HepG2 (cell line): ENCODE measurements at regions not wholly inside any gene's neighbourhood (a gene's known extent, or its start where the extent isn't known, plus 50 kb on each side); places are given as distances from the start of the nearest gene placed in this dataset.

Source experiments
- ATAC-seq: fragments of 200-7000 bp; cut with Tn5 transposase; 3 replicates; pipeline ENCODE4 v1.9.1; 2020; ENCODE audit warnings: mild to moderate bottlenecking, moderate library complexity
- BruUV-seq: library from RNA; stranded (reverse); fragments of 400-500 nt; replicated peaks from 2 replicates; lab custom pipeline; 2021; lab: Mats Ljungman, UMichigan
- CTCF ChIA-PET: fragments of 300-600 bp; formaldehyde crosslinking; extraction: SDS; loops from one replicate; lab custom pipeline; 2021; ENCODE audit warnings: low total read pairs, inconsistent platforms, low intra/inter-chr PET ratio; lab: Yijun Ruan, JAX
- POLR2A ChIA-PET: fragments of 350-600 bp; sonication (Branson Sonifier 250); formaldehyde crosslinking; loops from one replicate; lab custom pipeline; 2020; ENCODE audit warnings: antibody characterized with exemption, inconsistent platforms; lab: Yijun Ruan, JAX
- DNase-seq: peaks from one replicate; pipeline ENCODE4 v3.0.0-alpha.2; 2015; ENCODE audit warnings: low spot score
- FAIRE-seq: peaks from 3 replicates; lab custom pipeline; 2011; peaks lifted over from hg19 to GRCh38; lab: Jason Lieb, UNC
- H2AFZ ChIP-seq: one replicate; pipeline ENCODE4 v1.6.1; 2011; ENCODE audit warnings: low read length, inconsistent platforms
- H3K27ac ChIP-seq: fragments of 300-600 bp; 3 replicates; pipeline ENCODE4 v1.8.0; 2011; ENCODE audit warnings: mixed run types, mild to moderate bottlenecking, mixed read lengths, low read length, inconsistent platforms; ENCODE audit not compliant: insufficient read depth; ENCODE audit errors: extremely low read length
- H3K27me3 ChIP-seq, 2 experiments: fragments of 200-600 bp in 1 of 2; 2 replicates in 1 of 2; 3 replicates in 1 of 2; pipeline versions ENCODE4 v1.6.0 to v1.8.0; 2011; ENCODE audit warnings: low read length in 2 of 2, mild to moderate bottlenecking in 2 of 2, moderate library complexity in 2 of 2, inconsistent platforms in 1 of 2; ENCODE audit not compliant: insufficient read depth in 2 of 2, control insufficient read depth in 1 of 2
- H3K36me3 ChIP-seq, 2 experiments: fragments of 200-600 bp in 1 of 2; replicated peaks in 1 of 2; 2 replicates in 1 of 2; 3 replicates in 1 of 2; pipeline versions ENCODE4 v1.5.1 to v1.8.0; 2011; ENCODE audit warnings: low read length in 2 of 2, inconsistent platforms in 1 of 2; ENCODE audit not compliant: insufficient read depth in 2 of 2, control insufficient read depth in 1 of 2
- H3K4me1 ChIP-seq: 2 replicates; pipeline ENCODE4 v1.5.1; 2012; ENCODE audit warnings: low read length, inconsistent platforms; ENCODE audit not compliant: insufficient read depth
- H3K4me2 ChIP-seq: 2 replicates; pipeline ENCODE4 v1.6.0; 2011; ENCODE audit warnings: low read depth, low read length, inconsistent platforms
- H3K4me3 ChIP-seq, 3 experiments: fragments of 200-600 bp in 1 of 3; sonication (generic), shearing (Covaris generic) in 1 of 3; replicated peaks in 1 of 3; 2 replicates each; pipeline ENCODE4 v1.5.1; 2011 to 2016; ENCODE audit warnings: low read length in 3 of 3, inconsistent platforms in 2 of 3, low read depth in 2 of 3, mild to moderate bottlenecking in 2 of 3, control low read depth in 1 of 3, mixed read lengths in 1 of 3; ENCODE audit not compliant: insufficient read depth in 1 of 3
- H3K79me2 ChIP-seq: one replicate; pipeline ENCODE4 v1.6.1; 2011; ENCODE audit warnings: low read length, inconsistent platforms; ENCODE audit not compliant: insufficient read depth
- H3K9ac ChIP-seq: 2 replicates; pipeline ENCODE4 v1.6.0; 2011; ENCODE audit warnings: mild to moderate bottlenecking, low read depth, low read length, inconsistent platforms; ENCODE audit not compliant: insufficient read depth
- H3K9me3 ChIP-seq: 2 replicates; pipeline ENCODE4 v1.5.1; 2012; ENCODE audit warnings: mild to moderate bottlenecking, low read length
- H4K20me1 ChIP-seq: 2 replicates; pipeline ENCODE4 v1.6.0; 2011; ENCODE audit warnings: inconsistent platforms, mild to moderate bottlenecking, low read length, moderate library complexity; ENCODE audit not compliant: insufficient read depth
- ARHGAP35 ChIP-seq: sonication (generic); formaldehyde crosslinking; IDR thresholded peaks from 2 replicates; pipeline ENCODE4 v1.9.0; 2022; ENCODE audit warnings: mild to moderate bottlenecking, inconsistent platforms, moderate library complexity, missing genetic modification reagents, borderline replicate concordance
- ARID2 ChIP-seq: sonication (generic); formaldehyde crosslinking; IDR thresholded peaks from 2 replicates; pipeline ENCODE4 v1.8.1; 2022; ENCODE audit warnings: mild to moderate bottlenecking, missing genetic modification reagents, borderline replicate concordance
- ATF7-NPFF ChIP-seq: sonication (generic); formaldehyde crosslinking; IDR thresholded peaks from 2 replicates; pipeline ENCODE4 v1.8.1; 2023; ENCODE audit warnings: mild to moderate bottlenecking, low read depth, missing genetic modification reagents, moderate library complexity
- BRF2 ChIP-seq: sonication (generic); formaldehyde crosslinking; IDR thresholded peaks from 2 replicates; pipeline ENCODE4 v1.8.1; 2022; ENCODE audit warnings: mild to moderate bottlenecking, missing genetic modification reagents
- GMEB2 ChIP-seq: IDR thresholded peaks from 2 replicates; pipeline ENCODE4 v1.6.1; 2016; ENCODE audit warnings: missing biosample characterization, missing genetic modification reagents, low read depth
- IKZF5 ChIP-seq: IDR thresholded peaks from 2 replicates; pipeline ENCODE4 v1.6.1; 2018; ENCODE audit warnings: missing genetic modification reagents, mild to moderate bottlenecking, missing compliant biosample characterization
- JUNB ChIP-seq: sonication (generic); formaldehyde crosslinking; IDR thresholded peaks from 2 replicates; pipeline ENCODE4 v1.8.0; 2022; ENCODE audit warnings: missing genetic modification reagents, mild to moderate bottlenecking, borderline replicate concordance
- KLF16 ChIP-seq, 2 experiments: sonication (generic) in 1 of 2; formaldehyde crosslinking in 1 of 2; IDR thresholded peaks; 2 replicates each; pipeline versions ENCODE4 v1.6.1 to v1.8.0; 2016 to 2023; ENCODE audit warnings: missing genetic modification reagents in 2 of 2, missing compliant biosample characterization in 1 of 2
- PRPF4 ChIP-seq: fragments of 200-400 bp; formaldehyde crosslinking; IDR thresholded peaks from 2 replicates; pipeline ENCODE4 v1.6.1; 2016; ENCODE audit warnings: low read length, low read depth; ENCODE audit not compliant: poor library complexity, severe bottlenecking
- SMAD9 ChIP-seq: sonication (generic); formaldehyde crosslinking; IDR thresholded peaks from 2 replicates; pipeline ENCODE4 v1.5.1; 2020; ENCODE audit warnings: mild to moderate bottlenecking, missing genetic modification reagents
- WIZ ChIP-seq: sonication (generic); formaldehyde crosslinking; IDR thresholded peaks from 2 replicates; pipeline ENCODE4 v1.5.1; 2020; ENCODE audit warnings: mild to moderate bottlenecking, missing genetic modification reagents
- ZNF10 ChIP-seq: sonication (generic); formaldehyde crosslinking; IDR thresholded peaks from 2 replicates; pipeline ENCODE4 v1.4.0; 2020; ENCODE audit warnings: mild to moderate bottlenecking, low read depth, missing genetic modification reagents, borderline replicate concordance
- ZNF354B ChIP-seq: sonication (generic); formaldehyde crosslinking; IDR thresholded peaks from 2 replicates; pipeline ENCODE4 v1.8.0; 2022; ENCODE audit warnings: mild to moderate bottlenecking, missing genetic modification reagents
- ZNF367 ChIP-seq: sonication (generic); formaldehyde crosslinking; IDR thresholded peaks from 2 replicates; pipeline ENCODE4 v1.4.0; 2020; ENCODE audit warnings: missing genetic modification reagents, borderline replicate concordance
- ZNF441 ChIP-seq: sonication (generic); formaldehyde crosslinking; IDR thresholded peaks from 2 replicates; pipeline ENCODE4 v1.7.0; 2021; ENCODE audit warnings: missing genetic modification reagents, borderline replicate concordance
- ZNF549 ChIP-seq: sonication (generic); formaldehyde crosslinking; IDR thresholded peaks from 2 replicates; pipeline ENCODE4 v1.5.0; 2020; ENCODE audit warnings: missing genetic modification reagents
- WGBS: methylation state at CpG from one replicate; pipeline ENCODE4 v1.1.6; 2017; ENCODE audit warnings: low lambda C conversion rate; 5-methylcytosine and 5-hydroxymethylcytosine counted together
- in situ Hi-C: cut with HindIII; loops from 2 replicates; pipeline ENCODE4 v1.10.0; 2017; ENCODE audit warnings: low pct_unique_long_range_greater_than_20kb; ENCODE audit not compliant: extremely low pct_ligation_motif_present
- intact Hi-C: fragments of 100-400 bp; cut with micrococcal nuclease; formaldehyde crosslinking; loops from one replicate; pipeline ENCODE4 v1.10.0; 2022; ENCODE audit not compliant: unreplicated experiment

GRCh38 chr7:49481075-49481474 lies 292.4 kb upstream of the VWC2 start:
- Histone ChIP-seq H3K27me3 (no peaks in the 10 kb centered on the region), H2AFZ (no peak overlapping the region), H3K9me3 (no peaks in the 10 kb centered on the region), H3K9ac (no peak overlapping the region), H3K4me2 (no peak overlapping the region)
- CTCF ChIA-PET, result no interaction called here
- in situ Hi-C loops, result no loop called here
- ATAC-seq (no peak), DNase-seq (no peak), FAIRE-seq (no peak)
- no TSS peak for BruUV-seq
- WGBS, result 0% methylated on average over 1 of the region's 1 CpG
- POLR2A ChIA-PET, result no interaction called here
- TF ChIP-seq JUNB (CRISPR knock-in tag), result no peak
- no peak for TF ChIP-seq PRPF4
- TF ChIP-seq SMAD9 (CRISPR knock-in tag), result no peak
- no peak for TF ChIP-seq ZNF549 (CRISPR knock-in tag)
- TF ChIP-seq, all 625 proteins: peak for 0
- no peak overlapping the region for H3K27ac ChIP-seq
- no peaks in the 10 kb centered on the region for H3K36me3 ChIP-seq
- no peaks in the 10 kb centered on the region for H4K20me1 ChIP-seq
- H3K4me1 ChIP-seq, result no peaks in the 10 kb centered on the region
- intact Hi-C loops, result loop anchor here (5.0 kb wide), 1 partner anchor 311 kb away; no protein-coding TSS in a partner anchor
- no peak overlapping the region for H3K4me3 ChIP-seq
- H3K79me2 ChIP-seq, result no peaks in the 10 kb centered on the region

GRCh38 chr7:49483142-49483541 lies 290.3 kb upstream of the VWC2 start:
- ChIA-PET POLR2A (no interaction called here), CTCF (no interaction called here)
- Histone ChIP-seq H3K4me3 (no peak overlapping the region), H3K9me3 (no peaks in the 10 kb centered on the region), H3K4me2 (no peak overlapping the region), H3K4me1 (no peaks in the 10 kb centered on the region), H3K36me3 (no peaks in the 10 kb centered on the region), H3K27me3 (no peaks in the 10 kb centered on the region), H3K9ac (no peak overlapping the region), H4K20me1 (no peaks in the 10 kb centered on the region), H3K27ac (no peak overlapping the region), H3K79me2 (no peaks in the 10 kb centered on the region), H2AFZ (no peak overlapping the region)
- ATAC-seq, result peak; percentile 44; the same call in 2 of the 3 replicates
- no TSS peak for BruUV-seq
- WGBS, result 0% methylated on average over 2 of the region's 2 CpGs
- in situ Hi-C loops, result no loop called here
- intact Hi-C loops, result loop anchor here (5.0 kb wide), 1 partner anchor 309 kb away; no protein-coding TSS in a partner anchor
- FAIRE-seq, result no peak
- DNase-seq, result peak; percentile 1
- TF ChIP-seq ZNF10, result no peak
- no peak for TF ChIP-seq BRF2 (CRISPR knock-in tag)
- TF ChIP-seq WIZ (CRISPR knock-in tag), result no peak
- no peak for TF ChIP-seq ZNF354B (CRISPR knock-in tag)
- TF ChIP-seq ARHGAP35 (CRISPR knock-in tag), result no peak
- no peak for TF ChIP-seq KLF16 (CRISPR knock-in tag; IDR thresholded peaks at IDR 0.05)
- TF ChIP-seq ZNF441 (CRISPR knock-in tag), result no peak
- no peak for TF ChIP-seq ZNF367
- no peak for TF ChIP-seq ATF7-NPFF (CRISPR knock-in tag)
- no peak for TF ChIP-seq ARID2 (CRISPR knock-in tag)
- TF ChIP-seq GMEB2 (CRISPR knock-in tag), result no peak
- TF ChIP-seq IKZF5 (CRISPR knock-in tag), result no peak
